Esophagus squamous epithelium (tissue), 4 donors: ENCODE measurements at regions not wholly inside any gene's neighbourhood (a gene's known extent, or its start where the extent isn't known, plus 50 kb on each side); places are given as distances from the start of the nearest gene placed in this dataset.

Experiments used
- POLR2A ChIP-seq, 4 donors: fragments of 450-650 bp; IDR thresholded peaks; one replicate each; pipeline ENCODE4 v1.6.1; 2017; ENCODE audit warnings: antibody characterized with exemption in 4 of 4, mild to moderate bottlenecking in 4 of 4, moderate library complexity in 3 of 4
- TF ChIP-seq, protein P1 (sequence below), 6 experiments: fragments of 450-650 bp in 4 of 6; fragments of 200-600 bp in 2 of 6; sonication (generic) in 2 of 6; IDR thresholded peaks; one replicate each; pipeline ENCODE4 v1.5.1; 2016 to 2019; ENCODE audit warnings: antibody characterized with exemption in 6 of 6, mild to moderate bottlenecking in 4 of 6, moderate library complexity in 4 of 6

DNA sequence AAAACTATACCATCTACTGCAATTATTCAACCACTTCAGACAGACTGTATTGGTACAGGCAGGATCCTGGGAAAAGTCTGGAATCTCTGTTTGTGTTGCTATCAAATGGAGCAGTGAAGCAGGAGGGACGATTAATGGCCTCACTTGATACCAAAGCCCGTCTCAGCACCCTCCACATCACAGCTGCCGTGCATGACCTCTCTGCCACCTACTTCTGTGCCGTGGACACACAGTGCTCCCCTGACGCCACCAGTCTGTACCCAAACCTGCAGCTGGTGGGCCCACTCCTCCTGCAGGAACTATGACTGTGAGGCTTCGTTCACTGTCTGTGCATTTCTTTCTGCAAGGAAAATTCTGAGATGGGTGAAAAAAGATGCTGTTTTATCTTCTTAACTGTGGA lies 284.7 kb downstream of the DAD1 start:
- TF ChIP-seq, protein P1, sequence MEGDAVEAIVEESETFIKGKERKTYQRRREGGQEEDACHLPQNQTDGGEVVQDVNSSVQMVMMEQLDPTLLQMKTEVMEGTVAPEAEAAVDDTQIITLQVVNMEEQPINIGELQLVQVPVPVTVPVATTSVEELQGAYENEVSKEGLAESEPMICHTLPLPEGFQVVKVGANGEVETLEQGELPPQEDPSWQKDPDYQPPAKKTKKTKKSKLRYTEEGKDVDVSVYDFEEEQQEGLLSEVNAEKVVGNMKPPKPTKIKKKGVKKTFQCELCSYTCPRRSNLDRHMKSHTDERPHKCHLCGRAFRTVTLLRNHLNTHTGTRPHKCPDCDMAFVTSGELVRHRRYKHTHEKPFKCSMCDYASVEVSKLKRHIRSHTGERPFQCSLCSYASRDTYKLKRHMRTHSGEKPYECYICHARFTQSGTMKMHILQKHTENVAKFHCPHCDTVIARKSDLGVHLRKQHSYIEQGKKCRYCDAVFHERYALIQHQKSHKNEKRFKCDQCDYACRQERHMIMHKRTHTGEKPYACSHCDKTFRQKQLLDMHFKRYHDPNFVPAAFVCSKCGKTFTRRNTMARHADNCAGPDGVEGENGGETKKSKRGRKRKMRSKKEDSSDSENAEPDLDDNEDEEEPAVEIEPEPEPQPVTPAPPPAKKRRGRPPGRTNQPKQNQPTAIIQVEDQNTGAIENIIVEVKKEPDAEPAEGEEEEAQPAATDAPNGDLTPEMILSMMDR (IDR thresholded peaks at IDR 0.05), result no peak
- TF ChIP-seq POLR2A (IDR thresholded peaks at IDR 0.05), result no peak
